CD14-positive monocyte (primary cell): ENCODE measurements at regions not wholly inside any gene's neighbourhood (a gene's known extent, or its start where the extent isn't known, plus 50 kb on each side); places are given as distances from the start of the nearest gene placed in this dataset.

ENCODE experiments used
- DNase-seq, 3 donors: peaks; one replicate each; pipeline ENCODE4 v3.0.0-alpha.2; 2011 to 2022
- H2AFZ ChIP-seq: 2 replicates; pipeline ENCODE4 v1.6.0; 2012; ENCODE audit warnings: mild to moderate bottlenecking, low read depth, low read length, inconsistent platforms; ENCODE audit not compliant: insufficient read depth, poor library complexity, severe bottlenecking
- H3K27ac ChIP-seq, 2 donors: 1 replicate in 1 of 2; 2 replicates in 1 of 2; pipeline ENCODE4 v1.5.1; 2012 to 2013; ENCODE audit warnings: low read length in 2 of 2, control low read depth in 1 of 2, inconsistent platforms in 1 of 2, low read depth in 1 of 2, mild to moderate bottlenecking in 1 of 2
- H3K27me3 ChIP-seq, 2 donors: one replicate each; pipeline versions ENCODE4 v1.6.0 to v1.6.1; 2011 to 2013; ENCODE audit warnings: low read length in 2 of 2; ENCODE audit not compliant: control insufficient read depth in 2 of 2, insufficient read depth in 2 of 2
- H3K36me3 ChIP-seq, 2 donors: replicated peaks in 1 of 2; 1 replicate in 1 of 2; 2 replicates in 1 of 2; pipeline versions ENCODE4 v1.5.1 to v1.6.1; 2012 to 2013; ENCODE audit warnings: low read length in 2 of 2, control low read depth in 1 of 2, inconsistent platforms in 1 of 2, mild to moderate bottlenecking in 1 of 2; ENCODE audit not compliant: insufficient read depth in 2 of 2, control insufficient read depth in 1 of 2
- H3K4me1 ChIP-seq, 2 donors: 1 replicate in 1 of 2; 2 replicates in 1 of 2; pipeline versions ENCODE4 v1.5.1 to v1.6.1; 2012 to 2013; ENCODE audit warnings: low read length in 2 of 2, control low read depth in 1 of 2, inconsistent platforms in 1 of 2, mild to moderate bottlenecking in 1 of 2, moderate library complexity in 1 of 2; ENCODE audit not compliant: insufficient read depth in 2 of 2, control insufficient read depth in 1 of 2
- H3K4me2 ChIP-seq: replicated peaks from 2 replicates; pipeline ENCODE3; 2012; ENCODE audit warnings: low read length, moderate library complexity, mild to moderate bottlenecking; ENCODE audit not compliant: poor library complexity, severe bottlenecking; ENCODE audit errors: extremely low read depth
- H3K4me3 ChIP-seq, 3 experiments: fragments of 200-600 bp in 1 of 3; sonication (generic) in 1 of 3; replicated peaks in 1 of 3; 1 replicate in 2 of 3; 2 replicates in 1 of 3; pipeline ENCODE4 v1.5.1; 2011 to 2013; ENCODE audit warnings: low read length in 3 of 3, mild to moderate bottlenecking in 3 of 3, control low read depth in 2 of 3, low read depth in 2 of 3, inconsistent platforms in 1 of 3, moderate library complexity in 1 of 3
- H3K79me2 ChIP-seq: 2 replicates; pipeline ENCODE4 v1.6.0; 2012; ENCODE audit warnings: mild to moderate bottlenecking, control low read depth, inconsistent platforms, low read length, moderate library complexity; ENCODE audit not compliant: insufficient read depth
- H3K9ac ChIP-seq: 2 replicates; pipeline ENCODE4 v1.6.0; 2017; ENCODE audit warnings: low read length, mild to moderate bottlenecking; ENCODE audit not compliant: insufficient read depth, poor library complexity, severe bottlenecking
- H3K9me3 ChIP-seq, 2 donors: replicated peaks in 1 of 2; 1 replicate in 1 of 2; 2 replicates in 1 of 2; pipeline versions ENCODE4 v1.5.1 to v1.6.1; 2012 to 2013; ENCODE audit warnings: low read length in 2 of 2, control low read depth in 1 of 2; ENCODE audit not compliant: control insufficient read depth in 1 of 2, insufficient read depth in 1 of 2
- H4K20me1 ChIP-seq: 2 replicates; pipeline ENCODE4 v1.6.0; 2012; ENCODE audit warnings: mild to moderate bottlenecking, low read length, control low read depth, moderate library complexity; ENCODE audit not compliant: insufficient read depth
- H3K27ac Mint-ChIP-seq, 7 donors: one replicate each; pipeline ENCODE4 v1.8.0; 2020; ENCODE audit warnings: mild to moderate bottlenecking in 7 of 7, mixed read lengths in 7 of 7, moderate library complexity in 6 of 7, inconsistent platforms in 2 of 7
- H3K27me3 Mint-ChIP-seq, 3 donors: one replicate each; pipeline ENCODE4 v1.8.0; 2021 to 2022; ENCODE audit warnings: low read depth in 3 of 3, mild to moderate bottlenecking in 3 of 3, mixed read lengths in 3 of 3, moderate library complexity in 3 of 3, inconsistent platforms in 1 of 3
- H3K36me3 Mint-ChIP-seq, 2 donors: one replicate each; pipeline ENCODE4 v1.8.0; 2020; ENCODE audit warnings: mixed read lengths in 2 of 2, inconsistent platforms in 1 of 2, mild to moderate bottlenecking in 1 of 2
- H3K4me1 Mint-ChIP-seq: one replicate; pipeline ENCODE4 v1.8.0; 2020; ENCODE audit warnings: mild to moderate bottlenecking, mixed read lengths
- H3K4me3 Mint-ChIP-seq, 2 donors: one replicate each; pipeline ENCODE4 v1.8.0; 2020; ENCODE audit warnings: mild to moderate bottlenecking in 2 of 2, mixed read lengths in 2 of 2, moderate library complexity in 1 of 2
- H3K9me3 Mint-ChIP-seq, 7 donors: one replicate each; pipeline ENCODE4 v1.8.0; 2020 to 2022; ENCODE audit warnings: mixed read lengths in 7 of 7, mild to moderate bottlenecking in 6 of 7, moderate library complexity in 6 of 7, inconsistent platforms in 2 of 7
- WGBS: methylation state at CpG from one replicate; pipeline ENCODE4 v1.1.5; 2013; ENCODE audit warnings: missing lambda C conversion rate; ENCODE audit not compliant: insufficient coverage; 5-methylcytosine and 5-hydroxymethylcytosine counted together
- intact Hi-C, 2 donors: fragments of 100-400 bp; cut with micrococcal nuclease; formaldehyde crosslinking; loops; one replicate each; pipeline versions ENCODE4 v1.15.0 to v1.15.1; 2023
- TF ChIP-seq, protein P1 (sequence below): fragments of 200-600 bp; IDR thresholded peaks from one replicate; pipeline ENCODE4 v1.8.0; 2022; ENCODE audit warnings: antibody characterized with exemption, mild to moderate bottlenecking

DNA sequence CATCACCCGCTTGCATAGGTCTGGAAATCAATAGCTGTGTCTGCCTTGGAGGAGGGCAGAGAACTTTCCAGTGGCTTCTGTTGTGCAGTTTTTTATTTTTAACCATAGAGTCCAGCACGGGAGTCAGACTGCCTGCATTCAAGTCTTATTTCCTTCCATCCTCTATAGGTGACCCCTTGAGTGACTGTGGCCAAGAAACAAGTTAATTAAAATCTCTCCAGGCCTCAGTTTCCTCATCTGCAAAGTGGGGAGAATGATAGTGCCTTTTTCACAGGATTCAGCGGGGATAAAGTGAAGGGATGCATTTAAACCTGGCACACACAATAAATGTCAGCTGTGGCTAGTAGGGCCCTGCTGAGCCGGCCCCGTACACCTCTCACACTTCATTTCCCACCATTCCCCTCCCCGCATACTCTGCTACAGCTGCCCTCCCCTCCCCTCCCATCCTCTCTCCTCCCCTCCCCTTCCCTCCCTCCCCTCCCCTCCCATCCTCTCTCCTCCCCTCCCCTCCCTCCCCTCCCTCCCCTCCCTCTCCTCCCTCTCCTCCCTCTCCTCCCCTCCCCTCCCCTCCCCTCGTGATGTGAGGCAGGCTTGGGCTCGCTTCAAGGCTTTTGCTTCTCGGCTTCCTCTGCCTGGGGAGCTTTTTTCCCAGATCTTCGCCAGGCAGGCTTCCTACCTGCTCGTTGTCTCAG lies 150.5 kb downstream of the TFAP2C start:
- no peak overlapping the region for H3K27ac ChIP-seq
- H3K9me3 ChIP-seq = no peaks in the 10 kb centered on the region
- no peak overlapping the region for H3K4me2 ChIP-seq
- Mint-ChIP-seq H3K9me3 (no peaks in the 10 kb centered on the region), H3K4me1 (no peaks in the 10 kb centered on the region), H3K27ac (no peak overlapping the region), H3K4me3 (no peak overlapping the region), H3K27me3 (peaks cover 13 to 28% (median 18%) of the 10 kb centered on the region in 3 donors), H3K36me3 (no peaks in the 10 kb centered on the region)
- no peak for DNase-seq
- no peak overlapping the region for H3K9ac ChIP-seq
- no peaks in the 10 kb centered on the region for H3K4me1 ChIP-seq
- H4K20me1 ChIP-seq = no peaks in the 10 kb centered on the region
- WGBS = 73% methylated on average over 4 of the region's 11 CpGs
- intact Hi-C loops = no loop called here
- H2AFZ ChIP-seq = no peak overlapping the region
- no peaks in the 10 kb centered on the region for H3K79me2 ChIP-seq
- TF ChIP-seq, protein P1, sequence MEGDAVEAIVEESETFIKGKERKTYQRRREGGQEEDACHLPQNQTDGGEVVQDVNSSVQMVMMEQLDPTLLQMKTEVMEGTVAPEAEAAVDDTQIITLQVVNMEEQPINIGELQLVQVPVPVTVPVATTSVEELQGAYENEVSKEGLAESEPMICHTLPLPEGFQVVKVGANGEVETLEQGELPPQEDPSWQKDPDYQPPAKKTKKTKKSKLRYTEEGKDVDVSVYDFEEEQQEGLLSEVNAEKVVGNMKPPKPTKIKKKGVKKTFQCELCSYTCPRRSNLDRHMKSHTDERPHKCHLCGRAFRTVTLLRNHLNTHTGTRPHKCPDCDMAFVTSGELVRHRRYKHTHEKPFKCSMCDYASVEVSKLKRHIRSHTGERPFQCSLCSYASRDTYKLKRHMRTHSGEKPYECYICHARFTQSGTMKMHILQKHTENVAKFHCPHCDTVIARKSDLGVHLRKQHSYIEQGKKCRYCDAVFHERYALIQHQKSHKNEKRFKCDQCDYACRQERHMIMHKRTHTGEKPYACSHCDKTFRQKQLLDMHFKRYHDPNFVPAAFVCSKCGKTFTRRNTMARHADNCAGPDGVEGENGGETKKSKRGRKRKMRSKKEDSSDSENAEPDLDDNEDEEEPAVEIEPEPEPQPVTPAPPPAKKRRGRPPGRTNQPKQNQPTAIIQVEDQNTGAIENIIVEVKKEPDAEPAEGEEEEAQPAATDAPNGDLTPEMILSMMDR = no peak
- H3K36me3 ChIP-seq = no peaks in the 10 kb centered on the region
- no peak overlapping the region for H3K4me3 ChIP-seq
- H3K27me3 ChIP-seq = no peaks in the 10 kb centered on the region

DNA sequence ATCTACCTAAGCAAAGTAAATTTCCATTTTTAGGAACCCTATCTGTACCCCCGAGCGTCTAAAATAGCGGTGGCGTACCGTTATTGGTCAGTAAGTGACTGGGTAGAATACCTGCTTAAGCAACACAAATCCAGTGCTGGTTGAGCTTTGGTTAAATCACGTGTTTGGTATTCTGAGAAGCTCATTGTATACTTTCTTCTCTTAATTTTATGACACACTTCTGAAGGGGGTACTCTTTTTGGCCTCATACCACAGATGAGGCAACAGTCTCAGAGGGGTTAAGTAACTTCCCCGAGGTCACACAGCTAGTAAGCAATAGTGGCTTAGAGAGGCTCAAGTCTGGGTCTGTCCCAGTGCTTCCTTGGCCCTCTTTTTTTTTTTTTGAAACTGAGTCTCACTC lies 151.2 kb downstream of the TFAP2C start:
- DNase-seq = no peak
- H3K79me2 ChIP-seq = no peaks in the 10 kb centered on the region
- H3K4me1 ChIP-seq = no peaks in the 10 kb centered on the region
- Mint-ChIP-seq H3K27ac (no peak overlapping the region), H3K27me3 (peaks cover 13 to 30% (median 18%) of the 10 kb centered on the region in 3 donors), H3K4me3 (no peak overlapping the region), H3K9me3 (no peaks in the 10 kb centered on the region), H3K4me1 (no peaks in the 10 kb centered on the region), H3K36me3 (no peaks in the 10 kb centered on the region)
- H3K36me3 ChIP-seq = no peaks in the 10 kb centered on the region
- H3K9me3 ChIP-seq = no peaks in the 10 kb centered on the region
- intact Hi-C loops = no loop called here
- no peaks in the 10 kb centered on the region for H3K27me3 ChIP-seq
- H2AFZ ChIP-seq = no peak overlapping the region
- no peak overlapping the region for H3K4me2 ChIP-seq
- H3K27ac ChIP-seq = no peak overlapping the region
- WGBS = no CpG with 5 or more reads among the region's 7 CpGs
- no peak overlapping the region for H3K4me3 ChIP-seq
- H3K9ac ChIP-seq = no peak overlapping the region
- TF ChIP-seq, protein P1 = no peak
- no peaks in the 10 kb centered on the region for H4K20me1 ChIP-seq
